LNCAP (cell line): ENCODE measurements at regions not wholly inside any gene's neighbourhood (a gene's known extent, or its start where the extent isn't known, plus 50 kb on each side); places are given as distances from the start of the nearest gene placed in this dataset.

Experiments used
- TF ChIP-seq, protein P1 (sequence below): fragments of 450-650 bp; IDR thresholded peaks from 2 replicates; pipeline ENCODE4 v1.5.1; 2017; ENCODE audit warnings: mild to moderate bottlenecking

DNA sequence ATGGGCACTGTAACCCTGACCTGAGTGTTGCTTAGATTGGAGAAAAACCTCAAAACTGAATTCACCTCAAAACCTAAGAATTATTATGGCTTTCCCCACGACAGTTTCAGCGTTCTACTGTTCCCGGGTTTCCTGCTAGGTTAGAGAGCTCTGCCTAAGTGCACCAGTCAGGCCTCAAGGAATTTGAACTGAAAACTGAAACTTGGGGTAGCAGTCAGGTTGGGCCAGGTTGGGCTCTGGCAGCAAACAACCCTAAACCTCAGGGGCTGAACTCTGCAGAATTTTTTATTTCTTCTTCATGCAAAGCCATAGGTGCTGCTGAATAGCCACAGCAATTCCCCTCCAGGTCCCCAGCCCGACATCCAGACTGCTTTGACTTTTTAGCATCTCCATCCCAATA lies 437.0 kb upstream of the PROX1 start:
- TF ChIP-seq, protein P1, sequence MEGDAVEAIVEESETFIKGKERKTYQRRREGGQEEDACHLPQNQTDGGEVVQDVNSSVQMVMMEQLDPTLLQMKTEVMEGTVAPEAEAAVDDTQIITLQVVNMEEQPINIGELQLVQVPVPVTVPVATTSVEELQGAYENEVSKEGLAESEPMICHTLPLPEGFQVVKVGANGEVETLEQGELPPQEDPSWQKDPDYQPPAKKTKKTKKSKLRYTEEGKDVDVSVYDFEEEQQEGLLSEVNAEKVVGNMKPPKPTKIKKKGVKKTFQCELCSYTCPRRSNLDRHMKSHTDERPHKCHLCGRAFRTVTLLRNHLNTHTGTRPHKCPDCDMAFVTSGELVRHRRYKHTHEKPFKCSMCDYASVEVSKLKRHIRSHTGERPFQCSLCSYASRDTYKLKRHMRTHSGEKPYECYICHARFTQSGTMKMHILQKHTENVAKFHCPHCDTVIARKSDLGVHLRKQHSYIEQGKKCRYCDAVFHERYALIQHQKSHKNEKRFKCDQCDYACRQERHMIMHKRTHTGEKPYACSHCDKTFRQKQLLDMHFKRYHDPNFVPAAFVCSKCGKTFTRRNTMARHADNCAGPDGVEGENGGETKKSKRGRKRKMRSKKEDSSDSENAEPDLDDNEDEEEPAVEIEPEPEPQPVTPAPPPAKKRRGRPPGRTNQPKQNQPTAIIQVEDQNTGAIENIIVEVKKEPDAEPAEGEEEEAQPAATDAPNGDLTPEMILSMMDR, result no peak

DNA sequence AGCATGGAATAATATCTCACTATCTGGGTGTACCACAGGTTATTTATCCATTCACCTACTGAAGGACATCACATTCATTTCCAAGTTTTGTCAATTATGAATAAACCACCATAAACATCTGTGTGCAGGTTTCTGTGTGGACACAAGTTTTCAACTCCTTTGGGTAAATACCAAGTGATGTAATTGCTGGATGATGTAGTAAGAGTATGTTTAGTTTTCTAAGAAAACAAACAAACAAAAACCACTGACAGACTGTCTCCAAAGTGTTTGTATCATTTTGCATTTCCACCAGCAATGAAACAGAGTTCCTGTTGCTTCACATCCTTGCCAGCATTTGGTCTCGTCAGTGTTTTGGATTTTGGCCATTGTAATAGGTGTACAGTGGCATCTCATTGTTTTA lies 435.7 kb upstream of the PROX1 start:
- TF ChIP-seq, protein P1, result no peak

DNA sequence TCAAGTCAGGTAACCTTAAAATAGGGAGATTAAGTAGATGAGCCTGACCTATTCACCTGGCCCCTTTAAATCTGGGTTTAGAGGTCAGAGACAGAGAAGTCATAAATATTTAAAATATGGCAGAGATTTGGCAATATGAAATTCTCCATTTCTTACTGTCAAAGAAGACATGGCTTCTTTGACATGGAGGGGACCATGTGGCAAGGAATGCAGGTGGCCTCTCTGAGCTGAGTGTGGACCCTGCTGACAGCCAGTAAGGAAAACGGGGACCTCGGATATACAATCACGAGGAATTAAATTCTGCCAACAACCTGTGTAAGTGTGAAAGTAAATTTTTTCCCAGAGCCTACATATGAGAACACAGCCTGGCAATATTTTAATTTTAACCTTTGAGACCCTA lies 427.5 kb upstream of the PROX1 start:
- TF ChIP-seq, protein P1, result no peak

DNA sequence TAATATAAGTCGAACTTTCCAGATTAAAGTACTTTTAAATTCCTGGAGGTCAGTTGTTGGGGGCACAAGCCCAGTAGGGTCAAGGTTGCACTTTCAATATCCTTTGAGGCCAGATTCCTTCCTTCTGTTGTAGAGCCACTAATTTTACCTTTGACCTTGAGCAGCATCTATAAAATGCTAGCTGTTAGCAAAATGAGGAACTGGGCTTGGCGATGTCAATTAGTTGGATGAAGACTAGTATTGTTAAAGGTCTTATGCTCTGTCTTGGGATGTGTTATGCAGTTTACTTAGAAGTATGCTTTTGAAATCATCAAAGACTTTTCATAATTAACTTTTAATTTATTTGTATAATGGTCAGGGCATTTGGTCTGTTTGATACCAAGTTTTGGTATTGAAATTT lies 425.9 kb upstream of the PROX1 start:
- TF ChIP-seq, protein P1, result no peak

DNA sequence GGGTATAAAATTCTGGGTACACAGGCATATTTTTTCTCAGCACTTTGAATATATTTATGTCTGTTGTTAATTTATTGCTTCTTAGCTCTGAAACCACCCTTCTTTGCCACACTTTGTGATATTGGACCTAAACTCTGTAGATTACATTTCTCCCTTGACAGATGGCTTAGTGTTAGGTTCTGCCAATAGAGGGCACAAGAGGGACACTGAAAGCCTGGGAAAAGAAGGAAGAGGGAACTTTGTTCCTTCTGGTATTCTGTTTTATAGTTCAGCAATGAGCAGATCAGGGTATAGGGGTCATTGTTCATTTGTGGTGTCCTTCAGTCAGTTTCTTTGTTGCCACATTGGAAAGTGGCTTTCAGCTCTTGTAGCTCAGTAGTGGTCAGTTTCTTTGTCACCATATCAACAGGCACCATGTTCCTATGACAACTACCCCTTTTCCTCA lies 423.5 kb upstream of the PROX1 start:
- TF ChIP-seq, protein P1, result peak; percentile 45; the same call in 1 of the 2 replicates

DNA sequence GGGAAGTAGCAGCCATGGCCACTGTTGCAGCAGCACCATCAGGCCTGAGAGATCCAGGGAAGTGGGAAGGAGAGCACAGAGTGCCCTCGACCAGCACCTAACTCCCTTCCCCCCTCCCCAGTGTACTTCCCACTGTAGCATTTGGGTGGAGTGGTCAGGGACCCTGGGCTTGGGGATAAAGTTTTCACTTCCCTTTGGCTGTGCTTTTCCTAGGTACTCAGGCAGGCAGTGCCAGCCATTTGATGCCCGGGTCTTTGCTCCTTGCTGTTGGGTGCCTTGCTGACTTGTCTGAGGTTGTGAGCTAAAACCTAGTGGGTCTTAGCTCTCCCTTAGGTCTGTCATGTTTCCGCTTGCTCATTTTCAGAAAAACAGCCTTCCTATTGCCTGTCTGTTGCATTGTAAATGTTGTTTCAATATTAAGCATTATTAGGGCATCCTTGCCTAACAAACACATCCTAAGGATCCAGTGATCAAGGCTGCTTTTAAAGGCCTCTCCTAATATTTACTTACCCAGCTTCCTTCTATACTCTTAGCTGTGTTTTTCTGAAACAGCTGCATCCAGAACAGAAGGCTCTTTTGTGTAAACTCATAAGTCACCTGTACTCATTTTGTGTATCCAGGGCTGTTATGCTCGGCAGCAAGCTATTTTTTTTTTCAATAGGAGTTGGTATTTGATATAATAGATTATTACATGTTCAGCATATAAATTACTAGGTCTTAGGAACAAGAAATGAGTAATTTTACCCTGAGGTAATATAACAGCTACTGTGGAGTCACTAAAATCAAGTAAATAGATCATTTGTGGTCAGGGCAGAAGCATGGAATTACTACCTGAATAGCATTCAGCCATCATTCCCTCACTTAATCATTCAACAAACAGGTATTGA lies 418.6 kb upstream of the PROX1 start:
- TF ChIP-seq, protein P1, result no peak

DNA sequence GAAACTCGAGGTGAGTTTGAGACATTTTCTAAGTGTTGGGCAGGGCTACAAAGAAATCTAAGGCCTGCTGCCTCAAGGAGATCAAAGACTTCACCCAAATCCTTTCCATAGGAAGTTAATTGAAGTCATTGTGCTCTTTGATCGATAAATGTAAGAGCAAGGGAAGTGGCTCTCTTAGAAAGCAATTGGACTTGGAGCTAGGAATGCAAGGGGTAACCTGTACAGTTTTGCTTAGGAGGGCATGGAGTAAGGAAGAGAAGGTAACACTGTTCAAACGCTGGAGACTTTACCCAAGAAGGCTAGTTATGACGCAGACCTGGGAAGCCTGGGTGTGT lies 418.0 kb upstream of the PROX1 start:
- TF ChIP-seq, protein P1, result no peak
